HUES64 (cell line): ENCODE measurements at regions not wholly inside any gene's neighbourhood (a gene's known extent, or its start where the extent isn't known, plus 50 kb on each side); places are given as distances from the start of the nearest gene placed in this dataset.

Source experiments
- H3K27ac ChIP-seq: 2 replicates; pipeline ENCODE4 v1.7.0; 2013; ENCODE audit warnings: low read depth, low read length, inconsistent platforms
- H3K27me3 ChIP-seq: 2 replicates; pipeline ENCODE4 v1.6.1; 2013; ENCODE audit warnings: mild to moderate bottlenecking, low read length; ENCODE audit not compliant: insufficient read depth
- H3K36me3 ChIP-seq: 2 replicates; pipeline ENCODE4 v1.6.1; 2013; ENCODE audit warnings: mild to moderate bottlenecking, low read length; ENCODE audit not compliant: insufficient read depth
- H3K4me1 ChIP-seq: 2 replicates; pipeline ENCODE4 v1.6.1; 2013; ENCODE audit warnings: mild to moderate bottlenecking, low read length, moderate library complexity; ENCODE audit not compliant: insufficient read depth
- H3K4me3 ChIP-seq: 2 replicates; pipeline ENCODE4 v1.5.1; 2013; ENCODE audit warnings: mild to moderate bottlenecking, low read length, moderate library complexity
- H3K9ac ChIP-seq: 2 replicates; pipeline ENCODE4 v1.6.1; 2013; ENCODE audit warnings: mild to moderate bottlenecking, low read depth, low read length
- H3K9me3 ChIP-seq: 2 replicates; pipeline ENCODE4 v1.6.1; 2013; ENCODE audit warnings: low read depth, low read length; ENCODE audit not compliant: insufficient read depth
- WGBS: fragments of 150-250, 120-280 bp; methylation state at CpG from one replicate; pipeline ENCODE4 v1.1.7; 2013; ENCODE audit warnings: missing lambda C conversion rate; 5-methylcytosine and 5-hydroxymethylcytosine counted together

DNA sequence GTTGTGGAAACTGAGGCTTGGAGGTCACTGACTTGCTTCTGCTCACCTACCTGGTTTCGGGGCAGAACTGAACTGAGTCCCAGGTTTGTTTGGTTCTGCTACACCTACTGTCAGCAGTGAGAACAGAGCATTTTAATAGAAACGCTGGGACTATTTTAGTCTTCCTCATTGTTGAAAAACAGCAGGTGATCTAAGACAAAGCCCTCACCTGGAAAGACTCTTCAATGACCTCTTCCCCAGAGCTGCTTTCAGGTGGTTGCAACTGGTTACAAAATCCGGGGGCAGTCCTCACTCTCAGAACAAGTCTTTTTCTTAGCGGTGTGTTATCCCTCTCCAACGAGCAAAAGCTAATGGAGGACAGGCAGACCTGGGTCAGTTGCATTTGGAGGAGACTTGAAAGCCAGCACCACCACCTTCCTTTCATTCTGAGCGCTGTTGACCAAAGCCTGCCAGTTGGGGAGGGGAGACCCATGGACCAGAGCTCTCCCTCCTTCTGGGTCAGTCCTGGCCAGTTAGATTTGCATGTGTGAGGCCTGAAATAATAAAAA, 217.0 kb downstream of the NCK2 start:
- H3K9ac ChIP-seq: no peak overlapping the region
- peaks cover 4% of the 10 kb centered on the region; the same call in 1 of the 2 replicates for H3K9me3 ChIP-seq
- peaks cover 20% of the 10 kb centered on the region; the same call in 1 of the 2 replicates for H3K27me3 ChIP-seq
- 68% methylated on average over 6 of the region's 6 CpGs for WGBS
- H3K4me3 ChIP-seq: no peak overlapping the region
- peaks cover 12% of the 10 kb centered on the region for H3K4me1 ChIP-seq
- peak overlapping the region; percentile 83; the same call in 1 of the 2 replicates for H3K27ac ChIP-seq
- H3K36me3 ChIP-seq: no peaks in the 10 kb centered on the region

DNA sequence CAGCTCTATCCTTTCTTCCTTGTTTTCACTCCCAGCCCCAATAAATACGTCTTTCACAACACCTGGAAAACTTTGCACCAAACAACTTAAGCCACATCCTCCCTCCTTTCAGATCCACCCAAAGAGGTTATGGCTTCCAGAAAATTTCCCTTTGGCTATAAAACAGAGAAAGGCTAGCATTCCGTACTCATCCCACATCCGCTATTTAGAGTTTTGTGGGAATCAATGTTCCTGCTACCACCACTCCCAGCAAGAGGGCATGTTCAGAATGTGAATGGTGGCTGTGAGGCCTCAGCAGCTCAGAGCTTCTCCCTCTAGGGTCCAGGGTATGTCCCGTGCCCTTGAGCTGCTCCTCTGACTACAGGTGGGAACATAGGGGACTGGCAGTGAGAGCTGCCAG, 214.6 kb downstream of the NCK2 start:
- peaks cover 42% of the 10 kb centered on the region; the same call in 1 of the 2 replicates for H3K27me3 ChIP-seq
- H3K4me3 ChIP-seq: no peak overlapping the region
- H3K36me3 ChIP-seq: no peaks in the 10 kb centered on the region
- peaks cover 12% of the 10 kb centered on the region for H3K4me1 ChIP-seq
- H3K9me3 ChIP-seq: peaks cover 4% of the 10 kb centered on the region; the same call in 1 of the 2 replicates
- no peak overlapping the region for H3K9ac ChIP-seq
- no peak overlapping the region for H3K27ac ChIP-seq
- 91% methylated on average over 3 of the region's 4 CpGs for WGBS

DNA sequence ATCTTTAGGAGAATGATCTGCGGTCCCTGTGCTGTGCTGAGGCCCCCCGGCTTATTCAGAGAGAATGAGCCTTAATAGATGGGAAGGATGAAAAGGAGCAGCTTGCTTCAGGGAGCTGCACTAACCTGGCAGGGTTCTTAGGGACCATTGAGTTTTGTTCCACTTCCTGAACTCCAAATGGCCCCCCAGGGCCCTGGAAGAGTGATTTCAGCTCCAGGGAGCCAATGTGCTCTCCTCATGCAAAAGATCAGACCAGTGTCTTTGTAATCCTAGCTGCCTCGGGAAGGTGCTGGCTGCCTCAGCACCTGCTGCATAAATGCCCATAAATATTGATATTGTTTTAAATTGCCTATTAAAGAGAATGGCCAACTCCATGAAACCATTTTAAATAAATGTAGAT, 210.2 kb downstream of the NCK2 start:
- WGBS: 88% methylated on average over 3 of the region's 3 CpGs
- Histone ChIP-seq H3K4me3 (no peak overlapping the region), H3K36me3 (no peaks in the 10 kb centered on the region), H3K27me3 (peaks cover 73% of the 10 kb centered on the region), H3K9me3 (peaks cover 4% of the 10 kb centered on the region; the same call in 1 of the 2 replicates), H3K9ac (no peak overlapping the region), H3K27ac (no peak overlapping the region), H3K4me1 (peaks cover 24% of the 10 kb centered on the region)

DNA sequence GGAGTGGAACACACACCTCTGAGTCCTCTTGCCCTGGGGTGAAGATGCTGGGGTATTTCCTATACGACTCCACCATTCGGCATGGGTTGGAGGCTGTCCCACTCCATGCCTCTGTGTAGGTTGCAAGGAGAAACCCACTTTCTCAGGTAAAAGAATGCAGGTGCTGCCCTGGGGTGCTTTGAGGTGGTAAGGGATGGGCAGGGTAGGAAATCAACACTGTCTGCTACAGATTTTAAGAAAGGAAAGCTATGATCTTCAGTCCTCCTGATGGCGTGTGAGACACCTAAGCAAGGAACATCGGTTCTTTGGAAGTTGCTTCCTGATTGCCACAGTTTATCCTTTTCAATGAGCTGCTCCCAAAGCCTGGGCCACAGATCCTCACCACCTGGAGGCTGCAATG, 209.2 kb downstream of the NCK2 start:
- H3K4me3 ChIP-seq: no peak overlapping the region
- peaks cover 24% of the 10 kb centered on the region for H3K4me1 ChIP-seq
- WGBS: 98% methylated on average over 4 of the region's 4 CpGs
- H3K27me3 ChIP-seq: peaks cover 70% of the 10 kb centered on the region
- no peaks in the 10 kb centered on the region for H3K36me3 ChIP-seq
- no peak overlapping the region for H3K27ac ChIP-seq
- H3K9ac ChIP-seq: no peak overlapping the region
- peaks cover 4% of the 10 kb centered on the region; the same call in 1 of the 2 replicates for H3K9me3 ChIP-seq

DNA sequence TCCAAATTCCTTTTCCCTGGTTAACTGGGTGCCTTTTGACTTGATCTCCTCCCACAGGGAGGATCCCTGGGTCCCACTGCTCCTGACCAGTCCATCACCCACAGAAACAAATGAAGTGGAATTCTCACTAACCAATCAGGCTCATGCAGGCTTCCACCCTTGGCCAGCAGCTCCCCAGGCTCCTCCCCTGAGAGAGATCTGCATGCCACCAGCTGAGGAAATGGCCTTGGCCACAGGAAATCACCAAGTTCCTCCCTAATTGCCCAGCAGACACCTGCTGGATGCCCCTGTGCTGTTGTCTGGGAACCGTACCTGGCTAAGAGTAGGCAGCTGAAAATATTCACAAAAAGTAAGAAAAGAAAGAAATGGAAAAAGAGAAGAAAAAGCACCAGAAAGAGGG, 207.4 kb downstream of the NCK2 start:
- Histone ChIP-seq H3K9ac (no peak overlapping the region), H3K36me3 (no peaks in the 10 kb centered on the region), H3K27me3 (peaks cover 78% of the 10 kb centered on the region), H3K4me3 (no peak overlapping the region), H3K27ac (no peak overlapping the region), H3K4me1 (peaks cover 24% of the 10 kb centered on the region), H3K9me3 (no peaks in the 10 kb centered on the region)
- WGBS: 65% methylated on average over 1 of the region's 1 CpG

DNA sequence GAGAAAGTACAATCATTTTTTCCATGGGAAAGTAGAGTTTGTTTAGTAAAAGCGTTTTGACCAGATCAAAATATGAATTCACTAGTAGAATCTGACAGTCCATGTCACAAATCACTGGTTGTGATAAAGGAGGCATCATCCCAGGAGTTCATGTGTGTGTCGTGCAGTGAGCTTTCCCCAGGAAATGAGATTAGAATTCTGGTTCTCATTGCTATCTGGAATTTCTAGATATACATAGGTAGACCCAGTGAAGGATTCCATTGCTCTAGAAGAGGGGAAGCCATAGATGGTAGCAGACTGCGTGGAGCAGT, 206.6 kb downstream of the NCK2 start:
- peaks cover 78% of the 10 kb centered on the region for H3K27me3 ChIP-seq
- peaks cover 24% of the 10 kb centered on the region for H3K4me1 ChIP-seq
- H3K9me3 ChIP-seq: no peaks in the 10 kb centered on the region
- no peak overlapping the region for H3K4me3 ChIP-seq
- H3K36me3 ChIP-seq: no peaks in the 10 kb centered on the region
- H3K27ac ChIP-seq: no peak overlapping the region
- no peak overlapping the region for H3K9ac ChIP-seq
- 84% methylated on average over 2 of the region's 3 CpGs for WGBS

DNA sequence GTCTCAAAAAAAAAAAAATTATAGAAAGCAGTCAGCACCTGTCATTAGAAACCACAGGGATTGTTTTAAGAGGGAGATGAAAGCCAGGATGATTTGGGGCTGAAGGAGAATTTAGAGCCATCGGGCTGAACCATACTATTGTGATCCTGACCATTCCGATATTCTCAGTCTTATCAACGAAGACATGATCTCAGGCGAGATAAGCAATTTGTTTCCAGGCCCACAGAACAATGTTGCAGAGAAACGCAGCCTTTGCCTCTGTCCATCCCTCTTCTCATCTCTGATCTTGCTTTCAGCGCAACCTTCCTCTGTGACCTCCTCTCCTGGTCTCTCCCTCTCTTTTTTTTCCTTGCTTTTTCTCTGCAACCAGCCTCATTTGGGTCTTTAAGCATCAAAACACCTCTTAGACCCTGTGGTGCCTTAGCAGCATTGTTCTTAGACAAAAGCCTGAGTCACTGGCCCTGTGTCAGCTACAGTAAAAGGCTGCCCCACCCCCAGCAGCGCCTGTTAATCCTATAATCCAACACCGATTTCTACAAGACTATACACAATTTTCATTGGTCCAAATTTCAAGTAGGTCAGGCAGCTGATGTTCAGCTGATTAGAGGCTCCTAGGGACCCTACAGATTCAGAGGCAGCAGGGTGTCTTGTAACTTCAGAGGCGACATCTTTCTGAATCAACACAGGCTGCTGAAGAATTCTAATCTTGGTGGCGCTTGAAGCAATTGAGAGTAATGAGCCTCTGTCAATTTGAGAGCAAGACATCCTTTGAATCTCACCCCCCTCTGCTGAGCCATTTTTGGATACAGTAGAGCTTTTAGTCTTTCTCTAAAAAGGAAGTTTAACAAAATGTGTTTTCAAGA, 206.0 kb downstream of the NCK2 start:
- peaks cover 24% of the 10 kb centered on the region for H3K4me1 ChIP-seq
- no peak overlapping the region for H3K9ac ChIP-seq
- H3K9me3 ChIP-seq: no peaks in the 10 kb centered on the region
- H3K27ac ChIP-seq: no peak overlapping the region; the same call in 1 of the 2 replicates
- 32% methylated on average over 10 of the region's 10 CpGs for WGBS
- no peaks in the 10 kb centered on the region for H3K36me3 ChIP-seq
- H3K4me3 ChIP-seq: no peak overlapping the region
- peaks cover 75% of the 10 kb centered on the region for H3K27me3 ChIP-seq

DNA sequence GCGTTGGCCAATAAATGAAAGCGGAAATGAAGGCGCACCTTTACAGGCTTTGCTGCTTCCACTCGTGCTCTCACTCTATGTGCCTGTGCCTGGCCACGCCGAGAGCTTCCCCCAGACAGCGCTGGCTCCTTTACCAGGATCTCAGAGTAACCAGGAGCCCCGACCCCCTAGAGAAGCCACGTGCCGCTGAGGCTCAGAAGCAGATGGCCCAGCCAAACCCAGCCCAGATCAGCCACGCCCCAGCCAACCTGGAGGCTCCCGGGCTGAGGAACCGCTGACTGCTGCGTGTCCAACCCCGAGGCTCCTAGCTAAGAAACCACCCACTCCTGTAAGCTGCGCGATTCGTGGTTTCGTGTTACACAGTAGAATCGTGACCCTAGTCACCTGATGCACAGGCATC, 199.3 kb downstream of the NCK2 start:
- no peaks in the 10 kb centered on the region for H3K4me1 ChIP-seq
- no peak overlapping the region for H3K9ac ChIP-seq
- H3K9me3 ChIP-seq: no peaks in the 10 kb centered on the region
- no peaks in the 10 kb centered on the region for H3K36me3 ChIP-seq
- no peak overlapping the region for H3K4me3 ChIP-seq
- no peak overlapping the region for H3K27ac ChIP-seq
- peaks cover 28% of the 10 kb centered on the region; the same call in 1 of the 2 replicates for H3K27me3 ChIP-seq
- 92% methylated on average over 20 of the region's 20 CpGs for WGBS
